ENCODE measurements at regions not wholly inside any gene's neighbourhood (a gene's known extent, or its start where the extent isn't known, plus 50 kb on each side); places are given as distances from the start of the nearest gene placed in this dataset.
"Not testable (repeated sequence)": the region's sequence is repeated elsewhere in the genome, so short reads cannot be mapped to it uniquely, and the experiment has no call there.

DNA sequence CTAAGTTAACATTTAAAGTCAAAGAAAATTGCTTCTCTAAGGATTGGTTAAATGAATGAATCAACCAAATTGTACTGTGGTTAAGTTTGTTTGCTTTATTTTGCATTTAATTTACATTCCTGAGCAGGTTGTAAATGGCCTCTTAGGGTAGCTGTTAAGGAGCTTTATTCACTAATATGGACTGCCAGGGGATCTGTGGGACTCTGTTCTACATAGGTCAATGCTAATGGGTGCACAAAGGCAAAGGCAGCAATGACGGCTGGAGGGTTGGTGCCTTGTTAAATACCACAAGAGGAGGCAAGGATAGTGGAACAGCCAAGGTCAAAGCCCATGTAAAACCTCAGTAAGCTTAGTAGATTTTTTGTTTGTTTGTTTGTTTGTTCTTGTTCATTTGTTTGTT is 89.3 kb upstream of the P2RY1 start:
- peaks cover 10% of the 10 kb centered on the region for H3K9me3 ChIP-seq (ENCODE audit: control insufficient read depth, insufficient read depth, low read depth, low read length)
- no peaks in the 10 kb centered on the region; the same call in 1 of the 2 replicates for H3K27me3 ChIP-seq (ENCODE audit: control insufficient read depth, insufficient read depth, low read length)
- no peak overlapping the region for H3K4me3 ChIP-seq (ENCODE audit: low read depth, low read length)
- H3K9ac ChIP-seq (ENCODE audit: low read length) = no peak overlapping the region
- no peaks in the 10 kb centered on the region for H3K36me3 ChIP-seq (ENCODE audit: control insufficient read depth, insufficient read depth, low read length)
- H3K4me1 ChIP-seq (ENCODE audit: control insufficient read depth, insufficient read depth, low read length) = peaks cover 6% of the 10 kb centered on the region; the same call in 1 of the 2 replicates
- no peak overlapping the region for H3K27ac ChIP-seq (ENCODE audit: low read depth, low read length)

DNA sequence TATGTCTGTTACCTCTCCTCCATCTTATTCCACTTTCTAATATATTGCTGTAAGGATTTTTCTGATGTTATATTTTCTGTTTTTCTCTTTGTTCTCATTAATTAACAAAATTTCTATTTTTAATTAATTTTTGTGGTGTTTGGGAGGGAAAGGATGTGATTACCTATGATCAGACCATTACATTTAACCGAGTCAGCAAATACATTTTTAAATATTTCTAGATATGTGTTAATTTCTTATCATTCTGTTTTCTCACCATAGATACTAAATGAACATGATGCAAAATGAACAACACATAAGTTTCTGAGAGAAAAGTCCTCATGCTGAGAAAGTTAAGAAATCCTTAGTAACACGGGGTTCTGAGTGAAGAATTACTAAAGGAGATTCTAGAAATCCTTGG is 80.6 kb upstream of the P2RY1 start:
- Histone ChIP-seq H3K27me3 (ENCODE audit: control insufficient read depth, insufficient read depth, low read length) (no peaks in the 10 kb centered on the region), H3K9ac (ENCODE audit: low read length) (no peak overlapping the region), H3K9me3 (ENCODE audit: control insufficient read depth, insufficient read depth, low read depth, low read length) (peaks cover 6% of the 10 kb centered on the region), H3K4me3 (ENCODE audit: low read depth, low read length) (no peak overlapping the region), H3K36me3 (ENCODE audit: control insufficient read depth, insufficient read depth, low read length) (no peaks in the 10 kb centered on the region), H3K27ac (ENCODE audit: low read depth, low read length) (no peak overlapping the region), H3K4me1 (ENCODE audit: control insufficient read depth, insufficient read depth, low read length) (no peaks in the 10 kb centered on the region)

DNA sequence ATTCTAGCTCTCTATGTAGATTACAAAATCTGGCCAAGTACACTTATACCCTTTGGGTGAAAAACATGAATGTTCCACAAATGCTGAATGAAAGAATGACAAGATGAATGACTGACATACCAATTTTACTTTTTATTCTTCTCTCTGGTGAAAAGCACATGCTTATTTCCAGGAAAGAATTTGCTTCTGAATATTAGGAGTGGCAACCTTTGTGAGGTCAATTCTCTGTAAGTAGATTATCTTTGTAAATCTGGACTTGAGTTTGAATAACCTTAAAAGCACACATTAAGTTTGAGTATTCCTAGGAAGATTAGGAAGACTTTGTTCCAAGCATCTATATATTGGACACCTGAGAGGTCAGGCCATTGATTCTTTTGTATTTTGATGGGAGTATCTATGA is 78.1 kb upstream of the P2RY1 start:
- H3K36me3 ChIP-seq (ENCODE audit: control insufficient read depth, insufficient read depth, low read length) = no peaks in the 10 kb centered on the region
- H3K27ac ChIP-seq (ENCODE audit: low read depth, low read length) = no peak overlapping the region
- H3K4me3 ChIP-seq (ENCODE audit: low read depth, low read length) = no peak overlapping the region
- H3K9me3 ChIP-seq (ENCODE audit: control insufficient read depth, insufficient read depth, low read depth, low read length) = no peaks in the 10 kb centered on the region
- no peaks in the 10 kb centered on the region for H3K27me3 ChIP-seq (ENCODE audit: control insufficient read depth, insufficient read depth, low read length)
- no peaks in the 10 kb centered on the region for H3K4me1 ChIP-seq (ENCODE audit: control insufficient read depth, insufficient read depth, low read length)
- H3K9ac ChIP-seq (ENCODE audit: low read length) = no peak overlapping the region

DNA sequence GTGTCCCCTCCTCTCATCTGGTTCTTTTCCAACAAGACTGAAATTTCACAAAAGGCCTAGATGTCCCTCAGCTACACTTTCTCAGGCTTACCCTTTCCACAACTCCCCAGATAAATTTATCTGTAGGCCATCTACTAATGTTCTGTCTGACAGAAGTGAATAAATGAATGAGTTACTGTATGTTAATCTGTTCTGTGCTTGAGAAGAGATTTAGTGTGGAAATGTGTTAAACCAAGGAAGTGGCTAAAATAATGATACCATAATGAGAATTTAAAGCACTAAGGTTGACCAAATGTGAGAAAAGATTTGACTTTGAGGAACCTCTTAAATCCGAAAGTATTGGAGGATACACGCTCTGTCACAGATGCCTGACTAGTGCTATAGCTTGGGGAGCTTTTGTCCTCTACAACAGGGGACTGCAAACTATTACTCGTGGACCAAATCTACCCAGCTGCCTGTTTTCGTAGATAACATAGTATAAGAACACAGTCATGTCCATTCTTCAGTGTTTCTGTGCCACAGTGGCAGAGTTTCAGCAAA is 74.8 kb upstream of the P2RY1 start:
- H3K27me3 ChIP-seq (ENCODE audit: control insufficient read depth, insufficient read depth, low read length) = no peaks in the 10 kb centered on the region

DNA sequence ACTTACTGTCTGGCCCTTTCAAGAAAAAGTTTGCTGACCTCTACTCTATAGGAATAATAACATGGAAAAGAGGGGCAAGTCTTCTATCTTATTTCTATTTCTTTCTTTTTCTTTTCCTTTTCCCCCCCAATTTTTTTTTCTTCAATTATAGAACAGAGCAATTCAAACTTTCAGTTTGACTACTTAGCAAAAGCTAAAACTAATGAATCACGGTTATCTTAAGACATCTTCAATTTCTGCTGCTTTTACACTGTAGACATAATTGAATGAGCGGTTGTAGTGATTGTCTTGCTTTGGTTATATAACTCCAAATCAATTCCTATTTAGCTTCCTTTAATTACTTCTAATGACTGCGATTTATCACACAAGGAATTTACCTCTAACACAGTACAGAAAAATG is 74.3 kb upstream of the P2RY1 start:
- H3K9ac ChIP-seq (ENCODE audit: low read length) = no peak overlapping the region
- no peak overlapping the region for H3K27ac ChIP-seq (ENCODE audit: low read depth, low read length)
- no peaks in the 10 kb centered on the region for H3K4me1 ChIP-seq (ENCODE audit: control insufficient read depth, insufficient read depth, low read length)
- H3K36me3 ChIP-seq (ENCODE audit: control insufficient read depth, insufficient read depth, low read length) = no peaks in the 10 kb centered on the region
- no peaks in the 10 kb centered on the region for H3K27me3 ChIP-seq (ENCODE audit: control insufficient read depth, insufficient read depth, low read length)
- no peaks in the 10 kb centered on the region for H3K9me3 ChIP-seq (ENCODE audit: control insufficient read depth, insufficient read depth, low read depth, low read length)
- H3K4me3 ChIP-seq (ENCODE audit: low read depth, low read length) = no peak overlapping the region

More for the DNA sequence above, 74.8 kb upstream of the P2RY1 start:
- Histone ChIP-seq H3K9ac (ENCODE audit: low read length) (no peak overlapping the region), H3K4me1 (ENCODE audit: control insufficient read depth, insufficient read depth, low read length) (no peaks in the 10 kb centered on the region), H3K27ac (ENCODE audit: low read depth, low read length) (no peak overlapping the region), H3K36me3 (ENCODE audit: control insufficient read depth, insufficient read depth, low read length) (no peaks in the 10 kb centered on the region), H3K4me3 (ENCODE audit: low read depth, low read length) (no peak overlapping the region), H3K9me3 (ENCODE audit: control insufficient read depth, insufficient read depth, low read depth, low read length) (no peaks in the 10 kb centered on the region)

DNA sequence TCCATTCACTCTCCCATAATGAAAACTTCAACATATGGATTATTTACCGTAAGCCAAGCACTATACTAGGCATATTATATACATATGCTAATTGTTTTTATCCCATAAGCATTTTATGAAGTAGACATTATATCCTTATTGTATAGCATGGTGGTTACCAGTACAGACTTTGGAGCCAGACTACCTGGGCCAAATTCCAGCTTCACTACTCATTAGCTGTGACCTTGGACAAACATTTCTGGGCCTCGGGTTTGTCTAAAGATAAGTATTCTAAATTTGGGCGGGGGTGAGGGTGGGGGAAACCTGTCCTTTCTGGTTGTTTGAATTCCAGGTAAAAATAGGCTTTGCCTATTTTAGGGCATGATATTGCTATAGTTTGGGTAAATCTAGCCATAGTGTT is 66.5 kb upstream of the P2RY1 start:
- H3K9ac ChIP-seq (ENCODE audit: low read length) = no peak overlapping the region
- H3K27ac ChIP-seq (ENCODE audit: low read depth, low read length) = no peak overlapping the region
- no peaks in the 10 kb centered on the region for H3K36me3 ChIP-seq (ENCODE audit: control insufficient read depth, insufficient read depth, low read length)
- H3K4me1 ChIP-seq (ENCODE audit: control insufficient read depth, insufficient read depth, low read length) = no peaks in the 10 kb centered on the region
- H3K4me3 ChIP-seq (ENCODE audit: low read depth, low read length) = no peak overlapping the region
- no peaks in the 10 kb centered on the region for H3K9me3 ChIP-seq (ENCODE audit: control insufficient read depth, insufficient read depth, low read depth, low read length)
- no peaks in the 10 kb centered on the region for H3K27me3 ChIP-seq (ENCODE audit: control insufficient read depth, insufficient read depth, low read length)

DNA sequence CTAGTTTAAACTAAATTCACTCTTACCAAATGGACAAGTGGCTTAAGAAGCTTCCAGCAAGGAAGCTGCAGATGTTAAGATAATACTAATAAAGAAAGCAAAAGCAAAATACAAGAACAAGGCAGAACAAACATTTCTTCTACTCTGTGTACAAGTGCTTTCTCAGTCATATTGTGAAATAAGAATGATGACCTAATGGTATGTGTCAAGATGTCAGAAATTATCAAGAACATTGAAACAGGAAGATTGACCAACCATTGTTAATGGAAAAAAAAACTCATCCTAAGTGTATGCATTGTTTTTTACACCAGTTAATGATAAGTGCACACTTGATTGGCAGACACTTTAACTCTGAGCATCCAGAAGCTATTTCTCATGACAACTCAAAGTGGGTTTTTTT is 65.4 kb upstream of the P2RY1 start:
- Histone ChIP-seq H3K9ac (ENCODE audit: low read length) (no peak overlapping the region), H3K36me3 (ENCODE audit: control insufficient read depth, insufficient read depth, low read length) (no peaks in the 10 kb centered on the region), H3K27ac (ENCODE audit: low read depth, low read length) (no peak overlapping the region), H3K4me3 (ENCODE audit: low read depth, low read length) (no peak overlapping the region), H3K9me3 (ENCODE audit: control insufficient read depth, insufficient read depth, low read depth, low read length) (no peaks in the 10 kb centered on the region), H3K4me1 (ENCODE audit: control insufficient read depth, insufficient read depth, low read length) (no peaks in the 10 kb centered on the region), H3K27me3 (ENCODE audit: control insufficient read depth, insufficient read depth, low read length) (no peaks in the 10 kb centered on the region)

DNA sequence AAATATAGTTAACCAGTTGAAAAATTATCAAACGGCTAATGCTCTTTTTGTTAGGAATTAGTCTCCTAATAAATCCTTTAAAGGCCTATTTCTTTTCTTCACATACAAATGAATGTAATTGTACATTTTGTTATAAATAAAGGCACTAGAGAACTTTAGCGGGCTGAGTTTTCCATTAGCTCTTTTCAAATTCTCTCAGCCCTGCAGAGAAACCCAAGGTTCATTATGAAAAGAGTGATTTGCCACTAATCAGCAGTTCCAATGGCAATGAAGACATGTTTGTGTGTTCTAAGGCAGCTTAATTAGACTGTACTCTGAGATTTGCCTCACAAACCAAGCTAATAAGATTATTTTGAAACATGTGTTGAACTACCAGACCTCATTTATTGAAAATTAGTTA is 64.6 kb upstream of the P2RY1 start:
- H3K4me1 ChIP-seq (ENCODE audit: control insufficient read depth, insufficient read depth, low read length) = no peaks in the 10 kb centered on the region
- no peak overlapping the region for H3K27ac ChIP-seq (ENCODE audit: low read depth, low read length)
- H3K27me3 ChIP-seq (ENCODE audit: control insufficient read depth, insufficient read depth, low read length) = no peaks in the 10 kb centered on the region
- no peaks in the 10 kb centered on the region for H3K9me3 ChIP-seq (ENCODE audit: control insufficient read depth, insufficient read depth, low read depth, low read length)
- H3K4me3 ChIP-seq (ENCODE audit: low read depth, low read length) = no peak overlapping the region
- H3K9ac ChIP-seq (ENCODE audit: low read length) = no peak overlapping the region
- no peaks in the 10 kb centered on the region for H3K36me3 ChIP-seq (ENCODE audit: control insufficient read depth, insufficient read depth, low read length)

DNA sequence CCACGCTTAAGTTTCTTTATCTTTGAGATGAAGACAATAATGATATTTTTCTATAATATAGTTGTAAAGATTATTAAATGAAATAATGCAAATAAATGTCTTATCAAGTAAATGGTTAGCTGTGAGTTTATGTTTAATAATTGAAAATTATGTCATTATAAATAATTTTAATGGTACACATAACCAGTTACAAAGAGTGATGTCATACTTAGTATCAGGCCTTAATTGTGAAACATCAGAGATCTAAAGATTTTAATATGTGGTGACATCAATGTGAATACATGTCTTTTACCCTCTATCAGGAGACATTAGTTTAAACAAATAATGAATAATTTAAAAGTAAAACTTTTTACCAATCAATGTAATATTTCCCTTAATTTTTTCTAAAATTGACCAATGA is 63.8 kb upstream of the P2RY1 start:
- no peaks in the 10 kb centered on the region for H3K27me3 ChIP-seq (ENCODE audit: control insufficient read depth, insufficient read depth, low read length)
- H3K4me3 ChIP-seq (ENCODE audit: low read depth, low read length) = no peak overlapping the region
- H3K4me1 ChIP-seq (ENCODE audit: control insufficient read depth, insufficient read depth, low read length) = no peaks in the 10 kb centered on the region
- no peaks in the 10 kb centered on the region for H3K9me3 ChIP-seq (ENCODE audit: control insufficient read depth, insufficient read depth, low read depth, low read length)
- H3K27ac ChIP-seq (ENCODE audit: low read depth, low read length) = no peak overlapping the region
- no peaks in the 10 kb centered on the region for H3K36me3 ChIP-seq (ENCODE audit: control insufficient read depth, insufficient read depth, low read length)
- H3K9ac ChIP-seq (ENCODE audit: low read length) = no peak overlapping the region

DNA sequence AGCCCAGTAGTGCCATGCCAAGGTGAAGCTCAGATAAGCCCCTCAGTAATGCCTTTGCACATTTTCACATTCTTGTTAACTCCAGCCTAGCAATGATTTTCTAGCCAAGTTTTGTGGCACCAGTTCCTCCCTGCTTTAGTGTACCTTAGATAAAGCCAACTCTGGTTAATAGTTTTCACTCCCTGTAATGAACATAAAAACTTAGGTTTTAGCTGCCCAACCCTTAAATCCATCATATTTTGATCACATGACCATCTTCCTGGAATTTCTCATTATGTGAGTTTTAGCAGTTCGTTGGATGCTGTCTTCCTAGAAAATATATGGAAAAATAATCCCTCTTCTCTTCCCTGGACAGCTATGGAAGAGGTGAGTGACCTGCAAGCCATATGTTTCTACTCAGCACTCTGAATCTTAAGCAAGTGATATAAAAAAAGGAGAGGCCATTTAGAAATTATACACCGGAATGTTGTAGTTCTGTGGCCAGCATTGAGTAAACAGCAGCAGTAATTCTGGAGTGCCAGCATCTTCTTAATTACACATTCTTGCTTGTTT is 62.2 kb upstream of the P2RY1 start:
- Histone ChIP-seq H3K9me3 (ENCODE audit: control insufficient read depth, insufficient read depth, low read depth, low read length) (no peaks in the 10 kb centered on the region), H3K4me1 (ENCODE audit: control insufficient read depth, insufficient read depth, low read length) (no peaks in the 10 kb centered on the region), H3K27ac (ENCODE audit: low read depth, low read length) (no peak overlapping the region), H3K4me3 (ENCODE audit: low read depth, low read length) (no peak overlapping the region), H3K27me3 (ENCODE audit: control insufficient read depth, insufficient read depth, low read length) (no peaks in the 10 kb centered on the region), H3K9ac (ENCODE audit: low read length) (no peak overlapping the region), H3K36me3 (ENCODE audit: control insufficient read depth, insufficient read depth, low read length) (no peaks in the 10 kb centered on the region)

DNA sequence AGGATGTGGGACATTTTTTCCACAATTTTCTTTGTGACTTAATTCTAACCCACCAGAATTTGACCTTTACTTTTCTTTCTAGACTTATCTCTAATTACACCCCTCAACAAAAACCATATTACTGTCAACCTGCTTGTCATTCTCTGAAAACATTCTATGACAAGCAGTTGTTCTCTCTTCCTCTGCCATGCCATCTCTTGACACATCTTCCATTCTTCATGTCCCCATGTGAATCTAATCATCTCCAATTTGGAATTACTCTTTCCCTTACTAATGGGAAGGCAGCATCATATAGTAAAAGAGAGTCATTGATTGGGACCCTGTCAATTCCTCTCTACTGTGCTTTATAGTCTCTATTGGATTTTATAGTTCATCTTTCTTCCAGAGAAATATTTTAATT is 61.3 kb upstream of the P2RY1 start:
- Histone ChIP-seq H3K9me3 (ENCODE audit: control insufficient read depth, insufficient read depth, low read depth, low read length) (no peaks in the 10 kb centered on the region), H3K4me3 (ENCODE audit: low read depth, low read length) (no peak overlapping the region), H3K4me1 (ENCODE audit: control insufficient read depth, insufficient read depth, low read length) (no peaks in the 10 kb centered on the region), H3K36me3 (ENCODE audit: control insufficient read depth, insufficient read depth, low read length) (no peaks in the 10 kb centered on the region), H3K9ac (ENCODE audit: low read length) (no peak overlapping the region), H3K27ac (ENCODE audit: low read depth, low read length) (no peak overlapping the region), H3K27me3 (ENCODE audit: control insufficient read depth, insufficient read depth, low read length) (no peaks in the 10 kb centered on the region)

DNA sequence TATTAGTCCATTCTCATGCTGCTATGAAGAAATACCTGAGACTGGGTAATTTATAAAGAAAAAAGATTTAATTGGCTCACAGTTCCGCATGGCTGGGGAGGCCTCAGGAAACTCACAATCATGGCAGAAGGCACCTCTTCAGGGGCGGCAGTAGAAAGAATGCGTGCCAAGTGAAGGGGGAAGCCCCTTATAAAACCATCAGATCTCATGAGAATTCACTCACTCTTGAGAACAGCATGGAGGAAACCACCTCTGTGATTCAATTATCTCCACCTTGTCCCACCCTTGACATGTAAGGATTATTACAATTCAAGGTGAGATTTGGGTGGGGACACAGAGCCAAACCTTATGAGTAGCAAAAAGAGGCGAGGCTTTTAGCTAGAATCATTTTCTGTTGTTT is 60.7 kb upstream of the P2RY1 start:
- H3K27ac ChIP-seq (ENCODE audit: low read depth, low read length); H3K4me3 ChIP-seq (ENCODE audit: low read depth, low read length); H3K9ac ChIP-seq (ENCODE audit: low read length); H3K4me1 ChIP-seq (ENCODE audit: control insufficient read depth, insufficient read depth, low read length); H3K36me3 ChIP-seq (ENCODE audit: control insufficient read depth, insufficient read depth, low read length); H3K27me3 ChIP-seq (ENCODE audit: control insufficient read depth, insufficient read depth, low read length); H3K9me3 ChIP-seq (ENCODE audit: control insufficient read depth, insufficient read depth, low read depth, low read length): not testable (repeated sequence)

All from HUES6 (cell line).